ENCODE measurements at regions not wholly inside any gene's neighbourhood (a gene's known extent, or its start where the extent isn't known, plus 50 kb on each side); places are given as distances from the start of the nearest gene placed in this dataset.

GRCh38 chr21:23876925-23877558 lies 1730.2 kb downstream of the MRPL39 start:
- no peaks in the 10 kb centered on the region for H3K4me1 ChIP-seq
- H3K9me3 ChIP-seq = no peaks in the 10 kb centered on the region
- no peak overlapping the region for H3K4me3 ChIP-seq
- H3K36me3 ChIP-seq = no peaks in the 10 kb centered on the region
- intact Hi-C loops (cut with DNase I; ENCODE audit: low total_unique reads) (no loop called here), in situ Hi-C loops (cut with MboI; ENCODE audit: low pct_ligation_motif_present in 1 of 4, low pct_unique_long_range_greater_than_20kb in 1 of 4, low sequenced_read_pairs in 3 of 4) (no loop called here)
- no peak overlapping the region for H3K27ac ChIP-seq
- TF ChIP-seq CTCF (IDR thresholded peaks at IDR 0.05) (no peak), POLR2A (IDR thresholded peaks at IDR 0.05) (no peak), POLR2AphosphoS5 (IDR thresholded peaks at IDR 0.05) (no peak), EP300 (IDR thresholded peaks at IDR 0.05; ENCODE audit: low read depth) (no peak)
- no peak for DNase-seq
- 73 to 82% methylated on average over 1 to 5 of the region's 5 CpGs for WGBS, 2 donors (ENCODE audit: low coverage in 1 of 2)
- no peaks in the 10 kb centered on the region for H3K27me3 ChIP-seq

GRCh38 chr21:23874271-23874670 lies 1733.0 kb downstream of the MRPL39 start:
- intact Hi-C loops (cut with DNase I; ENCODE audit: low total_unique reads) (no loop called here), in situ Hi-C loops (cut with MboI; ENCODE audit: low pct_ligation_motif_present in 1 of 4, low pct_unique_long_range_greater_than_20kb in 1 of 4, low sequenced_read_pairs in 3 of 4) (no loop called here)
- no peaks in the 10 kb centered on the region for H3K36me3 ChIP-seq
- H3K27me3 ChIP-seq = no peaks in the 10 kb centered on the region
- WGBS, 2 donors (ENCODE audit: low coverage in 1 of 2) = 83 to 85% methylated on average over 3 of the region's 3 CpGs
- no peak overlapping the region for H3K4me3 ChIP-seq
- no peak for TF ChIP-seq POLR2AphosphoS5 (IDR thresholded peaks at IDR 0.05)
- DNase-seq = no peak
- no peaks in the 10 kb centered on the region for H3K9me3 ChIP-seq
- H3K27ac ChIP-seq = no peak overlapping the region
- no peaks in the 10 kb centered on the region for H3K4me1 ChIP-seq

- Histone ChIP-seq H3K36me3 (no peaks in the 10 kb centered on the region), H3K4me1 (no peaks in the 10 kb centered on the region), H3K4me3 (no peak overlapping the region), H3K27ac (no peak overlapping the region), H3K9me3 (no peaks in the 10 kb centered on the region), H3K27me3 (no peaks in the 10 kb centered on the region)
- intact Hi-C loops (cut with DNase I; ENCODE audit: low total_unique reads) = no loop called here
- TF ChIP-seq CTCF (IDR thresholded peaks at IDR 0.05) (no peak), POLR2A (IDR thresholded peaks at IDR 0.05) (no peak), EP300 (IDR thresholded peaks at IDR 0.05; ENCODE audit: low read depth) (no peak), POLR2AphosphoS5 (IDR thresholded peaks at IDR 0.05) (no peak)
- in situ Hi-C loops (cut with MboI; ENCODE audit: low pct_ligation_motif_present in 1 of 4, low pct_unique_long_range_greater_than_20kb in 1 of 4, low sequenced_read_pairs in 3 of 4) = no loop called here
- DNase-seq = no peak
- 59 to 65% methylated on average over 5 to 6 of the region's 6 CpGs for WGBS, 2 donors (ENCODE audit: low coverage in 1 of 2)
Measured at GRCh38 chr21:23861911-23862504, 1745.3 kb downstream of the MRPL39 start.

GRCh38 chr21:23858878-23859277 lies 1748.4 kb downstream of the MRPL39 start:
- Histone ChIP-seq H3K36me3 (no peaks in the 10 kb centered on the region), H3K9me3 (no peaks in the 10 kb centered on the region), H3K27me3 (no peaks in the 10 kb centered on the region), H3K27ac (no peak overlapping the region), H3K4me3 (no peak overlapping the region), H3K4me1 (no peaks in the 10 kb centered on the region)
- intact Hi-C loops (cut with DNase I; ENCODE audit: low total_unique reads) (no loop called here), in situ Hi-C loops (cut with MboI; ENCODE audit: low pct_ligation_motif_present in 1 of 4, low pct_unique_long_range_greater_than_20kb in 1 of 4, low sequenced_read_pairs in 3 of 4) (no loop called here)
- WGBS, 2 donors (ENCODE audit: low coverage in 1 of 2) = 55 to 77% methylated on average over 1 to 2 of the region's 2 CpGs
- no peak for DNase-seq
- TF ChIP-seq POLR2AphosphoS5 (IDR thresholded peaks at IDR 0.05) = no peak
- TF ChIP-seq CTCF (IDR thresholded peaks at IDR 0.05) = no peak
- no peak for TF ChIP-seq EP300 (IDR thresholded peaks at IDR 0.05; ENCODE audit: low read depth)
- TF ChIP-seq POLR2A (IDR thresholded peaks at IDR 0.05) = no peak

All from transverse colon (tissue), 4 donors.